Suppressor macrophage (primary cell): ENCODE measurements at regions not wholly inside any gene's neighbourhood (a gene's known extent, or its start where the extent isn't known, plus 50 kb on each side); places are given as distances from the start of the nearest gene placed in this dataset.

Experiments
- DNase-seq, 4 experiments: peaks; one replicate each; pipeline ENCODE4 v3.0.0-alpha.2; 2020 to 2022

DNA sequence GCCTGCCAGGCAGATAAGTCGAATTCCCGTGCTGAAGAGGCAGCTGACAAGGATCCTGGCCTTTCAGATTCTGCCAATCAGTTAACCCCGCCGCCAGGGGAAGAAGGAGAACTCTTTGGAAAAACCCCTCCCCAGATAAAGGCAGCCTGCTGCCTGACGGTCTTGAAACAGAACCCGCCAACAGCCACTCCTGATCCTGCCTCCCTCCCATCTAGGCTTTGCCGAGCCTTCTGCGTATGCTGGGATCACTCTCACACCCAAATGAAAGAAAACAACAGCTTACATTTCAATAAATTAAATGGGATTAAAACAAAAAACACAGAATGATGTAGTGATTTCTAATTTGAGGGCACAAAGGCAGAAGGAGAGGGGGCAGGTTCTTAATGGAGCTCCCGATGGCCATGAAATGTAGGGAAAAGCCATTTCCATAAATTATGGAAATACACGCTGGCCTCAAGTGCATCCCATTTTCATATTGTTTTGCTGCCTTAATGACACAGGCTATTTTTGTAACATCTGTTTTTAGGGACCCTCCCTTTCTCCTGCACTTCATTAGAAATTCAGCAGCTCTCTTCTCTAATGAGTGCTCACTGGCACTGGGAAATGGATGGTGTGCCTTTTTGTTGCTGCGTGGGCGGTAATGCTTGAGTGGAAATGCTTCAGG is 319.1 kb downstream of the MED10 start:
- DNase-seq, result no peak

DNA sequence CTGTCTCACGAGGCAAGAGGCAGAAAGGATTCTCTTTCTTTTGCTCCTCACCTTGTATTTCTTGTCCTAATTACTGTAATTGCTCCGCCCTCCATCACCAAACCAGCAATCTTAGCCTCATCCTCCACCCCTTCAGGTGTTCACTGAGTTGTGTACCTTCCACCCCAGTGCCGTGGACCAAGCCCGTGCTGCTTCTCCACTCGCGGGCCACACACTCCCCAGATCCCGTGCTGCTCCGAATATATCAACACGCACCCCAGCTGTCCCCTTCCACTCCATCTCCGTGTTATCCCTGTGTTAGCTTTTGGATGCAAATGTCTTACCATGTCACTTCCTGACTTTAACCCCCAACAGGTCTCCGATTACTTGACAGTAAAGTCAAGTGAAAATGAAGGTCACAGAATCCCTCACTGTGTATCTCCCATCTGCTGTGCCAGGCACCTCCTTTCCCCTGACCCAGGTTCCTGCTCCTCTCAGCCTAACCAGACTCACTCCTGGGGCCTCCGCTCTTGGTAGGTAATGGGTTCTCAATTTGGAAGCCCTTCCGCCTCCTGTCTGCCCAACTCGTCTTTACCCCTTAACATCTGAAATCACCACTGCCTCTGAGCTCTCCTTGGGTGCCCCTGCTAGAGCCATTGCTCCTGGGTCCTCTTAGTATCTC is 320.2 kb downstream of the MED10 start:
- DNase-seq, result no peak

DNA sequence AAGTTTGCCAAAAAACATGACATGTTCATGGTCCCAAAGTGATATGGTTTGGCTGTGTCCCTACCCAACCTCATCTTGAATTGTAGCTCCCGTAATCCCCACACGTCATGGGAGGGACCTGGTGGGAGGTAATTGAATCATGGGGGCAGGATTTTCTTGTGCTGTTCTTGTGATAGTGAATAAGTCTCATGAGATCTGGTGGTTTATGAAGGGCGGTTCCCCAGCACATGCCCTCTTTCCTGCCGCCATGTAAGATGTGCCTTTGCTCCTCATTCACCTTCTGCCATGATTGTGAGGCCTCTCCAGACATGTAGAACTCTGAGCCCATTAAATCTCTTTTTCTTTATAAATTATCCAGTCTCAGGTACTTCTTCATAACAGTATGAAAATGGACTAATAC is 322.1 kb downstream of the MED10 start:
- DNase-seq, result no peak

DNA sequence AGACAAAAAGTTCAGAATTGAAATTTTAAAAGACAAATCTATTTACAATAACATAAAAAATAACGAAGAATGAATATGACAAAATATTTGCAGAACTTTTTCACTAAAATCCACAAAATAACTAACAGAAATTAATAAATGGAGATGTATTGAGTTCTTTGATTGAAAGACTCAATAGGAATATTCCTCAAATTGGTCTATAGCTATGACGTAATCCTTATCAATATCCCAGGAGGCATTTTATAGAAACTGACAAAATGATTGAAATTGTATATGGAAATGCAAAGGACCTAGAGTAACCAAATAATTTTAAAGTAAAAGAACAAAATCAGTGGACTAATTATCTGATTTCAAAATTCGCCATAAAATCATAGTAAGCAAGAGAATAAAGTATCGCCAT is 328.7 kb downstream of the MED10 start:
- no peak for DNase-seq

DNA sequence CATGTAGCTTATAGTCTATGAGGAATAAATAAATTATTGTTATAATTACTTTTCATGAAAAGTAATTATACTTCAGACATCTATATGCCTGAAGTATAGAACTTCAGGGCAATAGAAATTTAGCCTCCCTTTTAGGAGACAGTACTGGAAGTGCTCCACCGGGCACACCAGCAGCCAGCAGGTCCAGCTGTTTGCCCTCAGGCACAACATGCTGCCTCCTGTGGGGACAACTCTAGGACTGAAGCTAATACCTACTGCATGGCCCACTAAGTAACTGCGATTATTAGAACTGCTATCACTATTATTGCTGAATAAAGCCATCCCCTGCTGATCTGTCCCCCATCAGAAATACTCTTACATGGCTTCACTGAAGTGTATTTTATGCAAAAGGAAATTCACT is 329.6 kb downstream of the MED10 start:
- DNase-seq, result no peak

DNA sequence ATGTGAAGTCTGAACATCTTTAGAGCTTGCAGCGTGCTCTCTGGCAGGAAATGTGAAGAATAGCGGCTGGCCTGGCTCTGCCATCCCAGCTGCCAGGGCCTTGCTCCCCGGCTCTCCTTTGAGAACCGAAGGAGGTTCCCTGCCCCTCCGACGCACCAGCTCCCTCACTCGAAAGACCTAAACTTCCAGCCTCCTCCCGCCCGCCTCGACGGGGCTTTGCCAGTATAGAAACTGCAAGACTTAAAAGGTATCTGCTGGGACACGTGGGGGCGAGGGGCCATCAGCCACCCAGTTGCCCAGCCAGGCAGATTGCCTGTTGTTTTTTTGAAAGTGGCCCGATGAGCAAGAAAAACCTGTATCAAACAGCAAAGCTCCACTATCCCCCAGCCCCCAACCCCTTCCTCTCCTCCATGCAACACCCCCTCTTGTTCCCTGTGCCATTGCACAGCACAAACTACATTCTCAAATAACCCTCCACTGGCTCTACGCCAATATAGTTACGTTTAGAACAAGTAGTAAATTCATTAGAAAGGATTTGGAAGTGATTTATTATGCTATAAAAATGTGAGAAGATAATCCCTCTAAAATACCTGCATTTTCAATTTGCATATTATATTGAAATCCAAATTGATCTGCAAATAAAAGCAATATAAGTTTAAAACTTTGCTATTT is 331.9 kb downstream of the MED10 start:
- DNase-seq, result no peak

DNA sequence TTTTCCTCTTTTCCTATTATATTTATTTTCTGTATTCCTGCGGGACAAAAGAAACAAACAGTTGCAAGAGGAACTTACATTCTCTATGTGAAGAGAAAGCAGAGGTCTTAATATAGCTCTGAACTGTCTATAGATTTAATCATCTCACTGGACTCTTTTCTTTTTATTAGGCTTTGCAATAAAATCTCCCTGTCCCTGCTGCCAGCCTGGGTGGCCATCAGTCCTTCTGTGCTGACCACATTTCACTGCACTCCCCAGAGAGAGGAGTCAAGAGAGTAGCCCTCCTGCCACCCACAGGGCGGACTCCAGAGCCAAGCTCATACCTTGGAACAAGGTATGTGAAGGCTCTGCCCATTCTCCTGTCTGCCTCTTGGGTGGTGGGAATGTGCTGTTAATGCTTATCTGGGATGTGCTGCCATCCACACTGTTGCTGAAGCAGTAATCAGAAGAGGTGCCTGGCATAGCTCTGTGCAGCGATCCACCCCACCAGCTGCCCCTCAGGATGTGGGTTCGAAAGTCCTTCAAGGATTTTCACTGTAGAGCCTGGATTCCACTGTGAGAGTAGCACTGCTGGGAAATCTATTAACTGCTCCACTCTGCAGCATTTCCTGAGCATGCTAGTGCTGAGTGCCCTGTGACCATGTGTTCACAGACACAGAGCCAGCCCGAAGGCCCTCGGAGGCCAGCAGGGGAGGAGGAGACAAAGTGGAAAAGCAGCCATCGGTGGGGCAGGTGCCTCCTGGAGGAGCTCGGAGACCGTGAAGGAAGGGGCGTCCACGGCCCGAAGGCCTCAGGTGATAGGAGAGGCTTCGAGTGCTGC is 334.6 kb downstream of the MED10 start:
- DNase-seq, result no peak

- no peak for DNase-seq
These were observed 336.3 kb downstream of the MED10 start for GRCh38 chr5:6041977-6042550.

DNA sequence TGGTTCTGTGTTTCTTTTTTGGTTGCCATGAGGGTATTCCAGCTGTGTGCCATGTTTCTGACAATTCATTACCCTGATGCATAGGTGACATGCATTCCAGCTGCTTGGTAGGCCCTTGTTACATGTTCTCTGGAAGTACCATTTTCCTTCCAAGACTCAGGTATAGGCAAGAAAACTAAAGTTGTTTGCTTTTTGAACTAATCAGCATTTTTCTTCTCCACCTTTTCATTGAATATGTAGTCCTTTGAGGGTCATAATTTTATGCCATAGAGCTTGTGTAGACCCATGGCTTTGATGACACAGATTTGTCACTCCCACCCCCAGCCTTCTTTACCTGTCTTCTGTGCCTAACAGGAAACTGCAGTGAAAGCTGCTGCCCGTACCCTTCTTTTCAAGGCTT is 339.2 kb downstream of the MED10 start:
- no peak for DNase-seq

GRCh38 chr5:6036006-6036405 is 342.3 kb downstream of the MED10 start:
- no peak for DNase-seq

DNA sequence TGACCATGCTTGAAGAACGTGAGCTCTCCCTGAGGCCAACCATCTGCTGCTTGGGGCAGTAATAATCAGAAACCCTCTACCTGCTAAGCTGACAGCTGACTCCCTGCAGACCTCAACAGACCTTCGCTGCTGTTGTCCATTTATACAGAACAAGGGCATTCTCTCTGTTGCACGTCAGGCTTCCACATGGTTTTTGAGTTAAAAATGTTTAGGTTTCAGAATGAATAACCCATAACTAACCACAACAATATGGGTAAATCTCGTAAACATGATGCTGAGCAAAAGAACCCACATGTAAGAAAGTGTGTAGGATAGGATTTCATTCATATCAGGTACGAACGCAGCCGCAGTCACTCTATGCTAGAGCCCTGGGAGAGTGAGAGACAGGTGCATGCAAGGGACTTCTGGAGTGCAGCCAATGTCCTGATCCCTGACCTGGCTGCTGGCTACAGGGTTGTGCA is 348.5 kb downstream of the MED10 start:
- no peak for DNase-seq

DNA sequence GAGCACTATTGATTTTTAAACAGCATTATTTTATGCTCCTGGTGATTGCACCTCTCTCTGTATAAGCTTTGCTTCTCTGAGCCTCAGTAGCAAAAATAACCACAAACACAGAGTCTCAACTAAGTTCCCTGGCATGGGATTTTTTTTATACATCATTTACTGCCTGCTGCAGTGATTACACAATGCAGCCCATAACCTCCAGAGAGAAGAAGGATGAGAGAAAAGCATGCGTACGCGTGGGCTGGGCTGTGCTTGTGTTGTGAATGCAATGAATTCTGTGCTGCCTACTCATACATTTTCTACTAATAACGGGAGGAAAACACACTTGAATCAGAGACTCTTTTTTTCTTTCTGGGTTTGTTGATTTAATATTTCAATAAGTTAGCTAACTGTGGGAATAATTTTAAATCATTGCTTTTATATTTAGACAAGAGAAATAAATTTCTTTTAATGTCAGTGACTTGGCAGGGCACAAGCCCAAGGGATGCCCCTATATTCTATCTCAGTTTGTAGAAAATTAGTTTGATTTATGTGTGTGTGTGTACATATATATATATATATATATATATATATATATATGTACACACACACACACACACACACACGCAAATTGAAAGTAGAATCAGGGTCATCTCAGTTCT is 351.5 kb downstream of the MED10 start:
- no peak for DNase-seq

DNA sequence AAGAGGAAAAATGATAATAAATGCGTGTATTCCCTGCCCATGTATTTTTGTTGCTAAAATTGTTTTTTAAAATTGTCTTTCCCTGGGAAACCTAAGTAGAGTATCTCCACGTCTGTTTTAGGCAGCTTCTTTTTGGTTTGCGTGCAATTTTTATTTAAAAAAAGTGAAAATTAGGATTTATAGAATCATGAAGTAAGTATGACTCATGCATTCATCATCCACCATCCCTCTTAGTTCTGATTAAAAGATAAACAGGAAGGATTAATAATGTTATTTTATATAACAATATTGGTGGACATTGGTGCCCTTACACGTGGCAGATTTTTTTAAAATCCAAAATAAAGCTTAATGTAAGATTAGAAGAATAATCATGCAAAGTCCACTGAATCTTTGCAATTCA is 358.7 kb downstream of the MED10 start:
- DNase-seq, result no peak

GRCh38 chr5:6013506-6013905 is 364.8 kb downstream of the MED10 start:
- DNase-seq, result no peak

DNA sequence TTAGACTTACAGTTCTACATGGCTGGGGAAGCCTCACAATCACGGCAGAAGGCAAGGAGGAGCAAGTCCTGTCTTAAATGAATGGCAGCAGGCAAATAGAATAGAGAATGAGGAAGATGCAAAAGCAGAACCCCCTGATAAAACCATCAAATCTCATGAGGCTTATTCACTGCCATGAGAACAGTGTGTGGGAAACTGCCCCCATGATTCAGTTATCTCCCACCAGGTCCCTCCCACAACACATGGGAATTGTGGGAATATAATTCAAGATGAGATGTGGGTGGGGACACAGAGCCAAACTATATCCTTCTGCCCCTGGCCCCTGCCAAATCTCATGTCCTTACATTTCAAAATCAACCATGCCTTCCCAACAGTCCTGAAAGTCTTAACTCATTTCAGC is 367.1 kb downstream of the MED10 start:
- DNase-seq, result no peak

DNA sequence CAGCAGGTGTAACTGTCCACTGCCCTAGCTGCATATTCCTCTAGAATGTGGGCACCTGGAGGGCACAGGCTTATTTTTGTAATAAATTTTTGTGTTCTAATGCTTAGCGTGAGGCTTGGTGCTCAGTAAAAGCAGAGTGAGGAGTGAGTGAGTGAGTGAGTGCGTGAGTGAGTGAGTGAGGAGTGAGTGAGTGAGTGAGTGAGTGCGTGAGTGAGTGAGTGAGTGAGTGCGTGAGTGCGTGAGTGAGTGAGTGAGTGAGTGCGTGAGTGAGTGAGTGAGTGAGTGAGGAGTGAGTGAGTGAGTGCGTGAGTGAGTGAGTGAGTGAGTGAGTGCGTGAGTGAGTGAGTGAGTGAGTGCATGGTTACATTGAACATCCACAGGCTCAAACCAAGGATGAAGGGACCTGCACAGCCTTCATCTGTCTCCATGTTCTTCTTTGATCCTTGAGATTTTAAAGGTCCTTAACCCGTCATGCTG is 371.5 kb downstream of the MED10 start:
- DNase-seq, result no peak

DNA sequence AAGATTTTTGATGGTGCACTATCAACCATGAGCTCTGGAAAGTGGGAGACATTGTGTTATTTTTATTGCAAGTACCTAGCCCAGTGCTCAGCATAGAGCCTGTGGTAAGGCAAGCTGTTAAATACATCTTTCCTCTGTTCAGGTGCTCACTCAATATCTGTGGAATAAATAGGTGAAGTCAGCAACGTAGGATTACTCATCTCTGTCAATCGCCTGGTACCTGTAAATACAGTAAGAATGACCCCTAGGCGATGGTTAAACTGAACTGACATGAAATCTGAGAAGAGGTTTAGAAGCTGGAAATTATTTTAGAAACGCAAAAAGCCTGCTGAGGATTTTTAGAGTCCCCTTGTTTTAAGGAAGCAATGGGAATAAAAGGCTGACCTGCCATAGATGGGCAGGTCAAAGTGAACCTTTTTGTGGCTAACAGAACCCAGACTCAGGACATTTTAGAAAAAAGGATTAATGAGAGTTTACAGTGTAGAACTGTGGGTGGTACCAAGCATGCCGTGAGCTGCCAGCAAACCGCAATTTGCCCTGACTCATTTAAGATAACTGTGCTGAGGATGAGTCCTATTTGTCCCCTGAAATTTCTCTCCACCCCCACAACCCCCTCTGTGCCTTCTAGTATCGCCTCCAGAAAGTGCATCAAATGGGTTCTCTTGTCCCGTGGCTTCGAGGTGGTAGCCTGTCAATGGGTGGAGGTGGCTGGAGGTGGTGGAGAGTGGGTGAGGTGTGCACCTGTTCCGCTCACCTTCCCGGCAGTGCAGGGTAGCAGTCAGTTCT is 375.1 kb downstream of the MED10 start:
- no peak for DNase-seq

- no peak for DNase-seq
These were observed 377.5 kb downstream of the MED10 start for GRCh38 chr5:6000867-6001266.

- DNase-seq, result no peak
These were observed 382.5 kb downstream of the MED10 start for GRCh38 chr5:5995819-5996218.

DNA sequence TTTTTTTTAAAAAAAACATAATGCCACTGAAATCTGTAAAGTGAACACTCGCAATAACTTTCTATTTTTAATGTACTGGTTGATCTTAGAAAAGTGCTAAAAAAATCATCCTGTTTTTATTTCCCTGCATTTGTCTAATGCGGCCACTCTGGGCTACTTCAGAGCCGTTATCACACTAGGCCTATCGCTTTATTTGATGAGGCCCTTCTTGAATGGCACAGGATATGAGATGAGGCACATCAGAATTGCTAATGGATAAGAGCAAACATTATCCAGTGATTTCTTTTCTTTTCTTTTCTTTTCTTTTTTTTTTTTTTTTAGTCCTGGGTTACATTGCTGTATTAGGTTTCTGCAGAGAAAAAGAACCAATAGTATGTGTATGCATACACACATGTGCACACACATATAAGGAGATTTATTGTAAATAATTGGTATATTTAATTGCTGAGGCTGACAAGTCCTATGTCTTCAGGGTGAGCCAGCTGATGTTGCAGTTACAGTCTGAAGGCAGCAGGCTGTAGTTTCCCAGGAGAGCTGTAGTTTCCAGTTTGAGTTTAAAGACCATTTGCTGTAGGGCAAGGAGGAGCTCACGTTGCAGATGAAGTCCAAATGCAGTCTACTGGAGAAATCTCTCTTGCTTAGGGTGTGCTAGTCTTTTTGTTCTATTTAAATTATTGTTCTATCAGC is 391.7 kb downstream of the MED10 start:
- no peak for DNase-seq

DNA sequence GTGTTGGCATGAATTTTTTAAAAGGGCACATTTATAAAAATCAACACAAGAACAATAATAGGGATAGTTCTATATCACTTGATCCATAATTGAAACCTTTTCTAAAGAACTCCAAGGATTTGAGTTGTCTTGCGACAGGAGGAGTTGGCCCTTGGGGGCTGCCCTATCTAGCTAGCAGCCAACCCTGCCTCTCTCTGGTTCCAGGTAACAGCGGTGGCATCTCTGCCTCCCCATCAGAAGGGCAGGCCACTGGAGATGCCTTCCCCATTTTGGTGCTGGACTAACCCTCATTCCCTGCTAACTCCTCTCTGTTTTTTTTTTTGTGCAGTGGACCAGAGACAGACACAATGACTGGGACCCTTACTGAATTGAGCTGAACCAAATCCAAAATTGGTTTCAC is 393.0 kb downstream of the MED10 start:
- no peak for DNase-seq
